ENCODE measurements at regions not wholly inside any gene's neighbourhood (a gene's known extent, or its start where the extent isn't known, plus 50 kb on each side); places are given as distances from the start of the nearest gene placed in this dataset.

GRCh38 chr3:161156936-161157335 is 51.8 kb upstream of the B3GALNT1 start:
- H3K36me3 ChIP-seq (replicated peaks in 1 of 2; ENCODE audit: control insufficient read depth in 1 of 2, insufficient read depth in 2 of 2, low read length in 2 of 2) = no peaks in the 10 kb centered on the region
- CTCF ChIA-PET (ENCODE audit: low intra/inter-chr PET ratio, low total read pairs) = no interaction called here
- H3K9me3 ChIP-seq (ENCODE audit: low read length) = no peaks in the 10 kb centered on the region
- no TSS peak for BruUV-seq (replicated peaks)
- H3K4me1 ChIP-seq (ENCODE audit: insufficient read depth, low read length) = no peaks in the 10 kb centered on the region
- no peak overlapping the region for H3K4me3 ChIP-seq (replicated peaks in 1 of 3; ENCODE audit: insufficient read depth in 1 of 3, low read depth in 2 of 3, low read length in 3 of 3)
- no peak for FAIRE-seq
- WGBS (ENCODE audit: low lambda C conversion rate) = 55% methylated on average over 4 of the region's 5 CpGs
- intact Hi-C loops (cut with micrococcal nuclease; ENCODE audit: unreplicated experiment) (no loop called here), in situ Hi-C loops (cut with HindIII; ENCODE audit: extremely low pct_ligation_motif_present, low pct_unique_long_range_greater_than_20kb) (no loop called here)
- no peak for TF ChIP-seq ZBTB10 (CRISPR knock-in tag; IDR thresholded peaks at IDR 0.05; ENCODE audit: borderline replicate concordance)
- TF ChIP-seq ZMAT3 (CRISPR knock-in tag; conservative IDR thresholded peaks at IDR 0.05) = no peak
- no peak for TF ChIP-seq EED (CRISPR knock-in tag; IDR thresholded peaks at IDR 0.05)
- TF ChIP-seq SYNCRIP (IDR thresholded peaks at IDR 0.05; ENCODE audit: insufficient read depth, low read depth, low read length) = no peak
- TF ChIP-seq ARHGAP35 (CRISPR knock-in tag; IDR thresholded peaks at IDR 0.05; ENCODE audit: borderline replicate concordance) = no peak
- TF ChIP-seq TARDBP (CRISPR knock-in tag; IDR thresholded peaks at IDR 0.05) = no peak
- TF ChIP-seq ZNF660 (CRISPR knock-in tag; IDR thresholded peaks at IDR 0.05; ENCODE audit: borderline replicate concordance, low read depth) = no peak
- TF ChIP-seq HNF4G (IDR thresholded peaks at IDR 0.05; ENCODE audit: borderline replicate concordance, low read depth, low read length) = no peak
- no peak for TF ChIP-seq HNF4G (CRISPR knock-in tag; IDR thresholded peaks at IDR 0.05; ENCODE audit: borderline replicate concordance, low read depth)
- no peak for TF ChIP-seq ZNF879 (CRISPR knock-in tag; IDR thresholded peaks at IDR 0.05)
- no peak for TF ChIP-seq KLF9 (CRISPR knock-in tag; IDR thresholded peaks at IDR 0.05; ENCODE audit: low read depth)
- no peak for TF ChIP-seq ZSCAN31 (CRISPR knock-in tag; IDR thresholded peaks at IDR 0.05; ENCODE audit: low read depth)
- no peak for TF ChIP-seq MYC (CRISPR knock-in tag; IDR thresholded peaks at IDR 0.05; ENCODE audit: borderline replicate concordance)
- no peak for TF ChIP-seq KLF16 (CRISPR knock-in tag; IDR thresholded peaks at IDR 0.05)
- TF ChIP-seq FOXC1 (CRISPR knock-in tag; IDR thresholded peaks at IDR 0.05; ENCODE audit: borderline replicate concordance) = no peak
- TF ChIP-seq ZBTB20 (CRISPR knock-in tag; IDR thresholded peaks at IDR 0.05; ENCODE audit: borderline replicate concordance, low read depth) = no peak
- no peak for TF ChIP-seq MIXL1 (CRISPR knock-in tag; IDR thresholded peaks at IDR 0.05)
- H3K27me3 ChIP-seq (ENCODE audit: control insufficient read depth in 1 of 2, insufficient read depth in 2 of 2, low read length in 2 of 2) = no peaks in the 10 kb centered on the region
- no peak for DNase-seq (ENCODE audit: low spot score)
- H3K79me2 ChIP-seq (ENCODE audit: insufficient read depth, low read length) = no peaks in the 10 kb centered on the region
- H3K27ac ChIP-seq (ENCODE audit: extremely low read length, insufficient read depth, low read length) = no peak overlapping the region
- H3K4me2 ChIP-seq (ENCODE audit: low read depth, low read length) = no peak overlapping the region
- no peak for ATAC-seq
- H3K9ac ChIP-seq (ENCODE audit: insufficient read depth, low read depth, low read length) = no peak overlapping the region
- no peak overlapping the region for H2AFZ ChIP-seq (ENCODE audit: low read length)
- no peaks in the 10 kb centered on the region for H4K20me1 ChIP-seq (ENCODE audit: insufficient read depth, low read length)
- POLR2A ChIA-PET = no interaction called here

All from HepG2 (cell line).